A549 (cell line): ENCODE measurements at regions not wholly inside any gene's neighbourhood (a gene's known extent, or its start where the extent isn't known, plus 50 kb on each side); places are given as distances from the start of the nearest gene placed in this dataset.

Source experiments
- CEBPB ChIP-seq, 2 experiments: fragments of >200 bp in 1 of 2; sonication (Bioruptor Twin) in 1 of 2; formaldehyde crosslinking in 1 of 2; IDR thresholded peaks; 2 replicates each; pipeline ENCODE4 v1.6.1; 2012 to 2016
- TF ChIP-seq, protein P1 (sequence below): fragments of >200 bp; sonication (Bioruptor Twin); formaldehyde crosslinking; IDR thresholded peaks from 3 replicates; pipeline ENCODE4 v1.6.1; 2016
- TF ChIP-seq, protein P2 (sequence below): fragments of >200 bp; sonication (Bioruptor Twin); formaldehyde crosslinking; IDR thresholded peaks from 3 replicates; pipeline ENCODE4 v1.5.1; 2016
- TF ChIP-seq, protein P3 (sequence below): IDR thresholded peaks from 2 replicates; pipeline ENCODE4 v1.6.1; 2012
- TF ChIP-seq, protein P4 (sequence below): fragments of 200-600 bp; sonication (generic); IDR thresholded peaks from 2 replicates; pipeline ENCODE4 v1.6.1; 2016; ENCODE audit warnings: antibody characterized with exemption, mild to moderate bottlenecking, moderate library complexity

GRCh38 chr2:147595200-147595599 lies 249.6 kb upstream of the ACVR2A start:
- TF ChIP-seq CEBPB (IDR thresholded peaks at IDR 0.05): no peak
- TF ChIP-seq, protein P1, sequence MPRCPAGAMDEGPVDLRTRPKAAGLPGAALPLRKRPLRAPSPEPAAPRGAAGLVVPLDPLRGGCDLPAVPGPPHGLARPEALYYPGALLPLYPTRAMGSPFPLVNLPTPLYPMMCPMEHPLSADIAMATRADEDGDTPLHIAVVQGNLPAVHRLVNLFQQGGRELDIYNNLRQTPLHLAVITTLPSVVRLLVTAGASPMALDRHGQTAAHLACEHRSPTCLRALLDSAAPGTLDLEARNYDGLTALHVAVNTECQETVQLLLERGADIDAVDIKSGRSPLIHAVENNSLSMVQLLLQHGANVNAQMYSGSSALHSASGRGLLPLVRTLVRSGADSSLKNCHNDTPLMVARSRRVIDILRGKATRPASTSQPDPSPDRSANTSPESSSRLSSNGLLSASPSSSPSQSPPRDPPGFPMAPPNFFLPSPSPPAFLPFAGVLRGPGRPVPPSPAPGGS: no peak
- TF ChIP-seq, protein P2, sequence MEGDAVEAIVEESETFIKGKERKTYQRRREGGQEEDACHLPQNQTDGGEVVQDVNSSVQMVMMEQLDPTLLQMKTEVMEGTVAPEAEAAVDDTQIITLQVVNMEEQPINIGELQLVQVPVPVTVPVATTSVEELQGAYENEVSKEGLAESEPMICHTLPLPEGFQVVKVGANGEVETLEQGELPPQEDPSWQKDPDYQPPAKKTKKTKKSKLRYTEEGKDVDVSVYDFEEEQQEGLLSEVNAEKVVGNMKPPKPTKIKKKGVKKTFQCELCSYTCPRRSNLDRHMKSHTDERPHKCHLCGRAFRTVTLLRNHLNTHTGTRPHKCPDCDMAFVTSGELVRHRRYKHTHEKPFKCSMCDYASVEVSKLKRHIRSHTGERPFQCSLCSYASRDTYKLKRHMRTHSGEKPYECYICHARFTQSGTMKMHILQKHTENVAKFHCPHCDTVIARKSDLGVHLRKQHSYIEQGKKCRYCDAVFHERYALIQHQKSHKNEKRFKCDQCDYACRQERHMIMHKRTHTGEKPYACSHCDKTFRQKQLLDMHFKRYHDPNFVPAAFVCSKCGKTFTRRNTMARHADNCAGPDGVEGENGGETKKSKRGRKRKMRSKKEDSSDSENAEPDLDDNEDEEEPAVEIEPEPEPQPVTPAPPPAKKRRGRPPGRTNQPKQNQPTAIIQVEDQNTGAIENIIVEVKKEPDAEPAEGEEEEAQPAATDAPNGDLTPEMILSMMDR: no peak
- TF ChIP-seq, protein P3, sequence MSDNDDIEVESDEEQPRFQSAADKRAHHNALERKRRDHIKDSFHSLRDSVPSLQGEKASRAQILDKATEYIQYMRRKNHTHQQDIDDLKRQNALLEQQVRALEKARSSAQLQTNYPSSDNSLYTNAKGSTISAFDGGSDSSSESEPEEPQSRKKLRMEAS: no peak
- TF ChIP-seq, protein P4, sequence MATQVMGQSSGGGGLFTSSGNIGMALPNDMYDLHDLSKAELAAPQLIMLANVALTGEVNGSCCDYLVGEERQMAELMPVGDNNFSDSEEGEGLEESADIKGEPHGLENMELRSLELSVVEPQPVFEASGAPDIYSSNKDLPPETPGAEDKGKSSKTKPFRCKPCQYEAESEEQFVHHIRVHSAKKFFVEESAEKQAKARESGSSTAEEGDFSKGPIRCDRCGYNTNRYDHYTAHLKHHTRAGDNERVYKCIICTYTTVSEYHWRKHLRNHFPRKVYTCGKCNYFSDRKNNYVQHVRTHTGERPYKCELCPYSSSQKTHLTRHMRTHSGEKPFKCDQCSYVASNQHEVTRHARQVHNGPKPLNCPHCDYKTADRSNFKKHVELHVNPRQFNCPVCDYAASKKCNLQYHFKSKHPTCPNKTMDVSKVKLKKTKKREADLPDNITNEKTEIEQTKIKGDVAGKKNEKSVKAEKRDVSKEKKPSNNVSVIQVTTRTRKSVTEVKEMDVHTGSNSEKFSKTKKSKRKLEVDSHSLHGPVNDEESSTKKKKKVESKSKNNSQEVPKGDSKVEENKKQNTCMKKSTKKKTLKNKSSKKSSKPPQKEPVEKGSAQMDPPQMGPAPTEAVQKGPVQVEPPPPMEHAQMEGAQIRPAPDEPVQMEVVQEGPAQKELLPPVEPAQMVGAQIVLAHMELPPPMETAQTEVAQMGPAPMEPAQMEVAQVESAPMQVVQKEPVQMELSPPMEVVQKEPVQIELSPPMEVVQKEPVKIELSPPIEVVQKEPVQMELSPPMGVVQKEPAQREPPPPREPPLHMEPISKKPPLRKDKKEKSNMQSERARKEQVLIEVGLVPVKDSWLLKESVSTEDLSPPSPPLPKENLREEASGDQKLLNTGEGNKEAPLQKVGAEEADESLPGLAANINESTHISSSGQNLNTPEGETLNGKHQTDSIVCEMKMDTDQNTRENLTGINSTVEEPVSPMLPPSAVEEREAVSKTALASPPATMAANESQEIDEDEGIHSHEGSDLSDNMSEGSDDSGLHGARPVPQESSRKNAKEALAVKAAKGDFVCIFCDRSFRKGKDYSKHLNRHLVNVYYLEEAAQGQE: no peak
